ENCODE measurements at regions not wholly inside any gene's neighbourhood (a gene's known extent, or its start where the extent isn't known, plus 50 kb on each side); places are given as distances from the start of the nearest gene placed in this dataset.

GRCh38 chr4:102157984-102158383, 187.3 kb downstream of the SLC39A8 start:
- Mint-ChIP-seq H3K4me1 (peaks cover 5% of the 10 kb centered on the region), H3K27ac (ENCODE audit: unreplicated experiment) (no peak overlapping the region)

GRCh38 chr4:102153391-102153790, 191.9 kb downstream of the SLC39A8 start:
- H3K4me3 Mint-ChIP-seq = no peak overlapping the region
- DNase-seq (ENCODE audit: low read depth, low spot score) = no peak
- H3K4me1 Mint-ChIP-seq = peaks cover 5% of the 10 kb centered on the region
- no peaks in the 10 kb centered on the region for H3K27me3 Mint-ChIP-seq (ENCODE audit: low read depth)
- no peak overlapping the region for H3K27ac Mint-ChIP-seq (ENCODE audit: unreplicated experiment)
- no peaks in the 10 kb centered on the region for H3K36me3 Mint-ChIP-seq (ENCODE audit: low read depth)
- TF ChIP-seq CTCF (conservative IDR thresholded peaks at IDR 0.05) = no peak
- no peaks in the 10 kb centered on the region for H3K9me3 Mint-ChIP-seq

More at GRCh38 chr4:102157984-102158383, 187.3 kb downstream of the SLC39A8 start:
- Mint-ChIP-seq H3K4me3 (no peak overlapping the region), H3K9me3 (peaks cover 2% of the 10 kb centered on the region), H3K27me3 (ENCODE audit: low read depth) (no peaks in the 10 kb centered on the region), H3K36me3 (ENCODE audit: low read depth) (no peaks in the 10 kb centered on the region)
- TF ChIP-seq CTCF (conservative IDR thresholded peaks at IDR 0.05) = no peak
- no peak for DNase-seq (ENCODE audit: low read depth, low spot score)

GRCh38 chr4:102151696-102152095, 193.6 kb downstream of the SLC39A8 start:
- no peak for TF ChIP-seq CTCF (conservative IDR thresholded peaks at IDR 0.05)
- no peaks in the 10 kb centered on the region for H3K36me3 Mint-ChIP-seq (ENCODE audit: low read depth)
- no peak overlapping the region for H3K27ac Mint-ChIP-seq (ENCODE audit: unreplicated experiment)
- H3K4me3 Mint-ChIP-seq = no peak overlapping the region
- H3K27me3 Mint-ChIP-seq (ENCODE audit: low read depth) = no peaks in the 10 kb centered on the region
- no peak for DNase-seq (ENCODE audit: low read depth, low spot score)
- H3K9me3 Mint-ChIP-seq = no peaks in the 10 kb centered on the region
- no peaks in the 10 kb centered on the region for H3K4me1 Mint-ChIP-seq

GRCh38 chr4:102143433-102143832, 201.8 kb downstream of the SLC39A8 start:
- no peak overlapping the region for H3K4me3 Mint-ChIP-seq
- no peak for DNase-seq (ENCODE audit: low read depth, low spot score)
- TF ChIP-seq CTCF (conservative IDR thresholded peaks at IDR 0.05) = no peak

GRCh38 chr4:102141842-102142241, 203.4 kb downstream of the SLC39A8 start:
- TF ChIP-seq CTCF (conservative IDR thresholded peaks at IDR 0.05) = no peak
- H3K36me3 Mint-ChIP-seq (ENCODE audit: low read depth) = no peaks in the 10 kb centered on the region
- DNase-seq (ENCODE audit: low read depth, low spot score) = no peak
- H3K4me3 Mint-ChIP-seq = no peak overlapping the region
- H3K4me1 Mint-ChIP-seq = no peaks in the 10 kb centered on the region
- no peaks in the 10 kb centered on the region for H3K27me3 Mint-ChIP-seq (ENCODE audit: low read depth)
- no peak overlapping the region for H3K27ac Mint-ChIP-seq (ENCODE audit: unreplicated experiment)
- no peaks in the 10 kb centered on the region for H3K9me3 Mint-ChIP-seq

More at GRCh38 chr4:102143433-102143832, 201.8 kb downstream of the SLC39A8 start:
- Mint-ChIP-seq H3K9me3 (no peaks in the 10 kb centered on the region), H3K27ac (ENCODE audit: unreplicated experiment) (no peak overlapping the region), H3K36me3 (ENCODE audit: low read depth) (no peaks in the 10 kb centered on the region), H3K4me1 (no peaks in the 10 kb centered on the region), H3K27me3 (ENCODE audit: low read depth) (no peaks in the 10 kb centered on the region)

GRCh38 chr4:102139932-102140331, 205.3 kb downstream of the SLC39A8 start:
- H3K36me3 Mint-ChIP-seq (ENCODE audit: low read depth) = no peaks in the 10 kb centered on the region
- DNase-seq (ENCODE audit: low read depth, low spot score) = no peak
- TF ChIP-seq CTCF (conservative IDR thresholded peaks at IDR 0.05) = no peak
- no peak overlapping the region for H3K27ac Mint-ChIP-seq (ENCODE audit: unreplicated experiment)
- H3K4me1 Mint-ChIP-seq = no peaks in the 10 kb centered on the region
- no peaks in the 10 kb centered on the region for H3K9me3 Mint-ChIP-seq
- H3K27me3 Mint-ChIP-seq (ENCODE audit: low read depth) = no peaks in the 10 kb centered on the region
- H3K4me3 Mint-ChIP-seq = no peak overlapping the region
